A673 (cell line): ENCODE measurements at regions not wholly inside any gene's neighbourhood (a gene's known extent, or its start where the extent isn't known, plus 50 kb on each side); places are given as distances from the start of the nearest gene placed in this dataset.

Source experiments
- EZH2 ChIP-seq: fragments of 200-600 bp; sonication (generic); IDR thresholded peaks from 2 replicates; pipeline ENCODE4 v1.6.1; 2017; ENCODE audit warnings: borderline replicate concordance, low read depth, mild to moderate bottlenecking, mixed read lengths, antibody characterized with exemption, low read length; ENCODE audit not compliant: poor library complexity, severe bottlenecking
- TF ChIP-seq, protein P1 (sequence below): fragments of 300-800, 200-600 bp; sonication (generic); conservative IDR thresholded peaks from 2 replicates; pipeline ENCODE4 v1.5.1; 2017; ENCODE audit warnings: low read depth, mild to moderate bottlenecking, antibody characterized with exemption, low read length, moderate library complexity, mixed read lengths

DNA sequence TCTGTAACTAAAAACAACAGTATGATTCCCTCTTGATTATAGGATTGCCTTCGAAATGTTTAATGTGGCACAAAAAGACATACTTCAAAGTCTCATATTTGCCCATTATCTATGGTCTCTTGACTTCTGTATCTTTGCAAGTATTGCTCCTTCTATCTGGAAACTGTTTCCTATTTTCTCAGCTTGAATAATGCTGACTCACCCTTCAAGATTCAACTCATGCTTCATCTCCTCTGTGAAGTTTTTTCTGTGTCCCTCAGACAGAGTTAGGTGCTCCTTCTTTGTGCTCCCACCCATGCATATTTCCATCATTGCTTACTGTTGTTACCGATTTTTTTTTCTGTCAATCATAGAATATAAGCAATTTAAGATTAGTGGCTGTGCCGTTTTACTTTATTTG is 192.8 kb upstream of the ROBO1 start:
- no peak for TF ChIP-seq EZH2
- TF ChIP-seq, protein P1, sequence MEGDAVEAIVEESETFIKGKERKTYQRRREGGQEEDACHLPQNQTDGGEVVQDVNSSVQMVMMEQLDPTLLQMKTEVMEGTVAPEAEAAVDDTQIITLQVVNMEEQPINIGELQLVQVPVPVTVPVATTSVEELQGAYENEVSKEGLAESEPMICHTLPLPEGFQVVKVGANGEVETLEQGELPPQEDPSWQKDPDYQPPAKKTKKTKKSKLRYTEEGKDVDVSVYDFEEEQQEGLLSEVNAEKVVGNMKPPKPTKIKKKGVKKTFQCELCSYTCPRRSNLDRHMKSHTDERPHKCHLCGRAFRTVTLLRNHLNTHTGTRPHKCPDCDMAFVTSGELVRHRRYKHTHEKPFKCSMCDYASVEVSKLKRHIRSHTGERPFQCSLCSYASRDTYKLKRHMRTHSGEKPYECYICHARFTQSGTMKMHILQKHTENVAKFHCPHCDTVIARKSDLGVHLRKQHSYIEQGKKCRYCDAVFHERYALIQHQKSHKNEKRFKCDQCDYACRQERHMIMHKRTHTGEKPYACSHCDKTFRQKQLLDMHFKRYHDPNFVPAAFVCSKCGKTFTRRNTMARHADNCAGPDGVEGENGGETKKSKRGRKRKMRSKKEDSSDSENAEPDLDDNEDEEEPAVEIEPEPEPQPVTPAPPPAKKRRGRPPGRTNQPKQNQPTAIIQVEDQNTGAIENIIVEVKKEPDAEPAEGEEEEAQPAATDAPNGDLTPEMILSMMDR = no peak
